OCI-LY3 (cell line): ENCODE measurements at regions not wholly inside any gene's neighbourhood (a gene's known extent, or its start where the extent isn't known, plus 50 kb on each side); places are given as distances from the start of the nearest gene placed in this dataset.

Source experiments
- CTCF ChIP-seq: fragments of 200-600, 300-600 bp; sonication (generic); IDR thresholded peaks from 2 replicates; pipeline ENCODE4 v1.5.1; 2014; ENCODE audit warnings: antibody characterized with exemption, low read length, low read depth
- EZH2phosphoT487 ChIP-seq: fragments of 200-600 bp; shearing (Covaris generic); IDR thresholded peaks from 2 replicates; pipeline ENCODE4 v1.6.1; 2018; ENCODE audit warnings: antibody characterized with exemption, mixed run types, low read depth

- TF ChIP-seq CTCF: no peak
- TF ChIP-seq EZH2phosphoT487: no peak
Observed at GRCh38 chr10:94112321-94112720, 118.6 kb downstream of the PLCE1 start.
